GM12875 (cell line): ENCODE measurements at regions not wholly inside any gene's neighbourhood (a gene's known extent, or its start where the extent isn't known, plus 50 kb on each side); places are given as distances from the start of the nearest gene placed in this dataset.

ENCODE experiments used
- H3K4me3 ChIP-seq: one replicate; pipeline ENCODE4 v1.5.1; 2011; ENCODE audit warnings: low read depth, low read length, control low read depth
- TF ChIP-seq, protein P1 (sequence below): IDR thresholded peaks from 2 replicates; pipeline ENCODE4 v1.5.1; 2011; ENCODE audit warnings: low read depth, mild to moderate bottlenecking, control low read depth, inconsistent platforms, low read length, moderate library complexity, borderline replicate concordance; ENCODE audit not compliant: insufficient read depth

DNA sequence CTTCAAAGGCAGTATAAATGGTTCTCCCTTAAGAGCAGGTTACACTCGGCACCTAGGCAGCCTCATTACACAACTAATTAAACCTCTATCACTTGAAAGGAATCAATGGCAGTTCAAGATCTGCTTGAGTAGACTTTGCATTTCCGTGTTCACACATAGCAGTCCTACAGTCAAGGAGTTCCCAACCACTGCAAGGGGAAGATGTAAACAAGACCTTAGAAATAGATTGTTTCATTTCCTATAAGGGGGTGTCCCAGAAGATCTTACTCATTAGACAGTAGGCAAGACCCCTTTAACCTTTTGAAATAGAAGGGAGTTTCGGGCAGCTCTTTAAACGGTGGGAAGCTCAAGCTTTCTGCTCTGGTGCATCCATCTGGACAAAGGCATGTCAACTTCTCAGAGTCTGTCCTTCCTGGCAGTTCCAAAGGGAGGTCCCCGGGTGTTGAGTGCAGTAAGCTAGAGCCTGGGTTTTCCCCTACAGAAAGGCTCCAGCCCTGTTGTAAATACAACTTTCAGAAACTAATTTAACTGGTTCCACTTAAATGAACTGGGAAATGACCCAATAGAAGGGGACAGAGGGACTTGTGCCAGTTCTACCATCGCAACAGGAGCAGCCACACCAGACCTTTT, 150.8 kb downstream of the RBMX2 start:
- TF ChIP-seq, protein P1, sequence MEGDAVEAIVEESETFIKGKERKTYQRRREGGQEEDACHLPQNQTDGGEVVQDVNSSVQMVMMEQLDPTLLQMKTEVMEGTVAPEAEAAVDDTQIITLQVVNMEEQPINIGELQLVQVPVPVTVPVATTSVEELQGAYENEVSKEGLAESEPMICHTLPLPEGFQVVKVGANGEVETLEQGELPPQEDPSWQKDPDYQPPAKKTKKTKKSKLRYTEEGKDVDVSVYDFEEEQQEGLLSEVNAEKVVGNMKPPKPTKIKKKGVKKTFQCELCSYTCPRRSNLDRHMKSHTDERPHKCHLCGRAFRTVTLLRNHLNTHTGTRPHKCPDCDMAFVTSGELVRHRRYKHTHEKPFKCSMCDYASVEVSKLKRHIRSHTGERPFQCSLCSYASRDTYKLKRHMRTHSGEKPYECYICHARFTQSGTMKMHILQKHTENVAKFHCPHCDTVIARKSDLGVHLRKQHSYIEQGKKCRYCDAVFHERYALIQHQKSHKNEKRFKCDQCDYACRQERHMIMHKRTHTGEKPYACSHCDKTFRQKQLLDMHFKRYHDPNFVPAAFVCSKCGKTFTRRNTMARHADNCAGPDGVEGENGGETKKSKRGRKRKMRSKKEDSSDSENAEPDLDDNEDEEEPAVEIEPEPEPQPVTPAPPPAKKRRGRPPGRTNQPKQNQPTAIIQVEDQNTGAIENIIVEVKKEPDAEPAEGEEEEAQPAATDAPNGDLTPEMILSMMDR, result no peak
- no peak overlapping the region for H3K4me3 ChIP-seq

DNA sequence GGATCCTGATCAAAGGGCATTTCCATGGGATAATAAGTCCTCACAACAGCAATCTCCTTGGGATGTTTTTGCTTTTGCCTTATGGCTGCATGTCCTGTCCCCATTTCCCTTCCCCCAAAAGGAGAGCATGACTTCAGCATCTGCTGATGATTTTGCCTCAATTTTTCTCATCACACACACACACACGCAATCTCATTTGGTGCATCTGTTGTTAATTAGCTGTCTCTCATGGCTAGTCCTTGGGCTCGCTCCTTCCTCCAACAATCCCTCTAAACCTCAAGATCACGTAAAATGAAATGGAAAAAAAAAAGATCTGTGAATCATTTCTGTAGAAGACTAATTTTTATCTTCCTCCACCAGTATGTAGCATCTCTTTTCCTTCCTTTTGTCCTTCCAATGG, 153.6 kb downstream of the RBMX2 start:
- TF ChIP-seq, protein P1, result no peak

DNA sequence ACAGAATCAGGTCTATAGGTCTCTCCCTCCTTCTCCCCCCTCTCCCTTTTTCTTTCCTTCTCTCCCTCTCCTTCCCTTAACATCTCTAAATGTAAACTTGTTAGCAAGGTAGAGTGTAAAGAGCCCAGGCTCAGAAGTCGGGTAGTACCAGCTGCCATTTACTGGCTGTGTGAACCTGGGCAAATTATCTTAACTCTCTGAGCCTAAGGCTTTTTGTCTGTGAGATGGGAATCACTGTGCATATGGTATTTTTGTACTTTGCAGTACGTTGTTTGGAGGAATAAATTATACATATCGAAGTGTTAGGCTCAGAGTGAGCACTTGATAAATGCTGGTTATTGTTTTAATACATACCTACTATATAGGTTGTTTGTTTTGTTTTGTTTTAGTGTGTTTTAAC, 154.0 kb downstream of the RBMX2 start:
- no peak overlapping the region for H3K4me3 ChIP-seq
- TF ChIP-seq, protein P1, result no peak

More for the DNA sequence above, 153.6 kb downstream of the RBMX2 start:
- no peak overlapping the region for H3K4me3 ChIP-seq

DNA sequence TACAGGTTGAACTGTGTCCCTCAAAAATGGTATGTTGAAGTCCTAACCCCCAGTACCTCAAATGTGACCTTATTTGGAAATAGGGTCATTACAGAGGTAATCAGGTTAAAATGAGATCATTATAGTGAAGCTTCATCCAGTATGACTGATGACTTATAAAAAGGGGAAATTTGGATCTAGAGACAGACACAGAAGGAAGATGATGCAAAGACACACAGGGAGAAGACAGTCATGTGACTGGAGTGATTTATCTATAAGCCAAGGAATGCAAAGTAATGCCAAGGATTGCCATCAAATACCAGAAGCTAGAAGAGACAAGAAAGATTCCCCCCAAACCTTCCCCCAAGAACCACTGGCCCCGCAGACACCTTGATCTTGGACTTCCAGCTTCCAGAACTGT, 155.2 kb downstream of the RBMX2 start:
- H3K4me3 ChIP-seq, result no peak overlapping the region
- TF ChIP-seq, protein P1, result no peak

DNA sequence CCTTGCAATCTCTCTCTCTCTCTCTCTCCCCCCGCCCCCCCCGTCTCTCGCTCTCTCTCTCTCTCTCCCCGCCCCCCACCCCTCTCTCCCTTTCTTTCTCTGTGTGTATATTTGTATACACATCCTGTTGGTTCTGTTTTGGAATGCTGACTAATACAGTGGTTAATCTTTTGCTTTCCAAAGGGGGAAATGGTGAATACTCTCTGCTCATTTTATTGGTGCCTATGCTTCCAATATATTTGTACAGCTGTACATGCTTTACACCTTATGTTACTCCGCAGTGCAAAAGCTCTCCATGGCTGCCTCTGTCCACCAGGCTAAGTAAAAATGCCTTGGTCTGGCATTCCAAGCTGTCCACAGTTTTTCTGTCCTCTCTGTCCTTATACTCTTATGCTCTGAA, 158.8 kb downstream of the RBMX2 start:
- H3K4me3 ChIP-seq, result no peak overlapping the region
- TF ChIP-seq, protein P1, result no peak

DNA sequence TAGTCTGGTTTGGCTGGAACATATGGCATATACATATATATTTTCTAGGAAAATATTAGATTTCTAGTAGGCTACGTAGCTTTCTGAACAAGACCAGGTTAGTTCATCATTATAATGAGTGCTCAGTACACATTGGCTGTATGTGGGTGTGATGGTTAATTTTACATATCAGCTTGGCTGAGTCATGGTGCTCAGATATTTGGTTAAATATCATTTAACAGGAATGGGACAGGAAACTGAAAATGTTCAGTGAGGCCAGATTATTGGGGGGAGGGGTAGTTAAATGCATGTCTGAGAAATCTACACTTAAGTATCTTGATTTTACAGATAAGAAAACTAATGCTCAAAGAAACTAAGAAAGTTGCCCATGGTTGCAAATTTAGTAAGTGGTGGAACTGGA, 160.1 kb downstream of the RBMX2 start:
- no peak overlapping the region for H3K4me3 ChIP-seq
- TF ChIP-seq, protein P1, result no peak

DNA sequence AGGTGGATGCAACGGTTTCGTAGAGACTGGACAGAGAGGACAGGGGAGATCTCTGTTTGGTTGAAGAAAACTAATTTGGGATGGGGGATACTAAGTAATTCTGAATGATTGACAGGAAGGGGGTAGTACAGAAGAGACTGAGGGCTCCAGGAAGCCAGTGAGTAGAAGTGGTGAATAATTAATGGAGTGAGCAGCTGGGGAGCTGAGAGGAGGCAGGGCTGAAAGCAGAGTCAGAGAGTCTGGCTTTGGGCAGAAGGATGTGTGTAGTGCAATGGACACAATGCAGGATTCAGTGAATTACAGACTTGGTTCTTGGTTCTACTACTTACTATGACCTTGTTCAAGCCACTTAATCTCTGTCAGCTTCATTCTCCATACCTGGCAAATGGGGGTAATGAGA, 161.7 kb downstream of the RBMX2 start:
- no peak overlapping the region for H3K4me3 ChIP-seq

More for the DNA sequence above, 161.7 kb downstream of the RBMX2 start:
- TF ChIP-seq, protein P1, result no peak
